RPMI8226 (cell line): ENCODE measurements at regions not wholly inside any gene's neighbourhood (a gene's known extent, or its start where the extent isn't known, plus 50 kb on each side); places are given as distances from the start of the nearest gene placed in this dataset.

Source experiments
- DNase-seq: peaks from one replicate; pipeline ENCODE4 v3.0.0-alpha.2; 2015

DNA sequence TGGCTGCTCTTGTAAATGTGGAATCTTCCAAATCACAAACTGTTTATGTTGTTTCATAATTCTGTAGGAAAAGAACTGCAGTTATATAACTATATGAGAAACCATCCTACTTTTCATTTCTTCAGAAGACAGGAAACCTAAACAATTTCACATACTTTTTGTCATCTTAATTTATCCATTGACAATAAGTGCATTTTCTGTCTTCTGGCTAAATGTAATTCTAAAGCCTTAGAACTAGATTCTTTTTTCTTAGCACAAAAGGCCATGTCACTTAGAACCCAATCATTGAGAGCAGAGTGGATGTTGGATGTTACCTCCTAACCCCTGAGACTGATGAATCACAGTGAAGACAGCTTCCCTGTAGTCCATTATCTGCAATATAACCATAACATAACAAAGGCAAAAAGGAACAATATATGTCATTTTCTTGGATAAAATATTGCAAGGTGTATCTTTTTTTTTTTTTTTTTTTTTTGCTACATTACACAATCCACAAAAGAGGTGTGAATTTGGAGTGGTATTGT, 410.2 kb upstream of the PRMT6 start:
- no peak for DNase-seq

DNA sequence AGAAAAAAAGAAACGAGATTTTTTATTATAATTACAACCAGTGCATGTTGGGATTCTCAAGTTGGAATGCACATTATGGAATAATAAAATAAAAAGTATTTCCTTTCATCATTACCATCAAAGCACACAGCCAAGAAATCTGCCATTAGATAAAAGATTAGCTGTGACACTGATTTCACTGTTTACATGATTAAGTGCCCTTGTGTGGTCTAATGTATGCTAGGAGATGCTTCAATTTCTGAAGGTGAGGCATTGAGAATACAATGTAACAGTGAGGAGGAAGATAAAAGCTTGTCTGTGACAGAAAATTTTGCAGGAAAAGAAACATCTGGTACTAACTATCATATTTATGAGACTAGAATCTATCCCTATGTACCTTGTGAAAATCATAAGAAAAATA, 409.7 kb upstream of the PRMT6 start:
- no peak for DNase-seq

DNA sequence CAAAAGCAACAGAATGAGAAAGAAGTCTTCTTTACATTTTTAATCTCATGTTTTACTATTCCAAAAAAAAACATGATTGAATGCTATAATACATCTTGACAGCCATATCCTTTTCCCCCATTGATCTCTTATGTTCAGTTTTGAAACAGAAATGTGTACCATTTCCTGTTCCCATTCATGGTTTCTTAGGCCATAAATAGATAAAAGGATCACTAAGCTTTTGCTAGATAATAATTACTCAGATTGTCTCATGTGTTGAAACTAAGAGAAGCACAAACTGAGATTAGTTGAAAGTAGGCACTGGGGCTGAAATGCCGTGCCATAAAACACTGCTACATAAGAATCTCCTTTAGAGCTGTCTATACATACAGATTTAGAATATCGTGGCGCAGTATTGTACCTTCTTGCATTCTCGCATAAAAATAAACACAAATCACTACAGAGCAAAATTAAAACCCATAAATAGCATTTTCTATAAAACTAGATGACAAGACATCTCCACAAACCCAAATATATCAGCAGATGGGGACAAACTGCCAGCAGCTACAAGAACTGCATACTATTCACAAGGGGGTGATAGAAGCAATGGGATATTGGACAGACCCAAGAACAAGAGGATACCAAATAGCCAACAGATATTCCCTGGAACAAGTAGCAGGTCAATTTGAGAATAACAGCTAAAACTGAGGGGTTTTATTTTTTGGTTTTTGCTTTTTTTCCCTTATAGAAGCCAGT, 405.3 kb upstream of the PRMT6 start:
- DNase-seq: no peak

- no peak for DNase-seq
Observed at GRCh38 chr1:106659490-106660244, 396.8 kb upstream of the PRMT6 start.

DNA sequence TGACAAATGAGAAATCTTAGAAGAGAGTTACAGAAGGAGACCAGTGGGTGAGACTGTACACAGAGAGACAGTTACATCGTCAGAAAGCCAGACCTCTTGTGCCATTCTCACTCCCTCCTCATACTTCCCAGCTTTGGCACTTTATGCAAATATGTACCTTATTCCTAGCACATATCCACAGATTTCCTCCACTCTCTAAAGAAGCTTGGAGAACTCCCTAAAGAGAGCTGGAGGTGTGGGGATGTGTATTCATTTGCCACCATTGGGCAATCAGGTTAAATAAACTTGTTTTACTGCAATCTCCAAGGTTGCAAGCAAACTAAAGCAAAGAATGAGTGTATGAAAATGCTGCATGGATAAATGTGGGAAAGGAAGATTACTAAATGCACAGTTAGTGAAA, 380.9 kb upstream of the PRMT6 start:
- no peak for DNase-seq

- DNase-seq: no peak
Observed at GRCh38 chr1:106676021-106676420, 380.5 kb upstream of the PRMT6 start.

DNA sequence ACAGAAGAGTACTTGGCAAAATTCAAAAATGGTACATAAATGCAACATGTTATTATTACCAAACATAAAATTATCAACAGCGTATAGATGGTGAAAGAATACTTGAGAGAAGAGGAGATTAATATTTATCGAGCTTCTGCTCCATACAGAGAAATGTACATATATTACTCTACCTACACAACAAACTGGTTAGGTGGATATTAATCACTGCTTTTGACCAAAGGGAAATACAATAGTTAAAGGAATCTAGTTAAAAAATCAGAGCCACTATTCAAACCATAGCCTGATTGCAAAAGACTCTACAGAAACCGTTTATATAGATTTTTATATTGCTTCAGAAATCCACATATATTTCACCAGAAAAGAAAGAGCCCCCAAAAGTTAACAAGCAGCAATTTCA, 379.3 kb upstream of the PRMT6 start:
- DNase-seq: no peak

DNA sequence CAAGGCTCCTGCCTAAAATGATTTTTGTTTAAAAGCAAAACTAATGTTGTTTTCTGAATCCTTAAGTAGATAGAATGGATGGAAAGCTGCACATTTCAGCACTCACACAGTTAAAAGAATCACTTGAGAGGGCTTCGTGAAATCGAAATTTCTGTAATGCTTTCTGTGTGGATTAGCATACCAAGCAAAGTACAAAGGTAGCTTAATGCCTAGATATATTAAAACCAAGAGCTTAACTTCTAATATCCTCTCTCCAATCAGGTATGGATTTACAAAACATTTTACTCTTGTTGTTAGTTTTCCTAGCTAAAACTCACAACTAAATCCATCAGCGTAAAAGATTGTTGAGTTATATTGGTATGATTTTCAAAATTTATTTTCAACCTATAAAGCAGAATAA, 378.8 kb upstream of the PRMT6 start:
- no peak for DNase-seq

GRCh38 chr1:106678279-106679050, 378.0 kb upstream of the PRMT6 start:
- no peak for DNase-seq

DNA sequence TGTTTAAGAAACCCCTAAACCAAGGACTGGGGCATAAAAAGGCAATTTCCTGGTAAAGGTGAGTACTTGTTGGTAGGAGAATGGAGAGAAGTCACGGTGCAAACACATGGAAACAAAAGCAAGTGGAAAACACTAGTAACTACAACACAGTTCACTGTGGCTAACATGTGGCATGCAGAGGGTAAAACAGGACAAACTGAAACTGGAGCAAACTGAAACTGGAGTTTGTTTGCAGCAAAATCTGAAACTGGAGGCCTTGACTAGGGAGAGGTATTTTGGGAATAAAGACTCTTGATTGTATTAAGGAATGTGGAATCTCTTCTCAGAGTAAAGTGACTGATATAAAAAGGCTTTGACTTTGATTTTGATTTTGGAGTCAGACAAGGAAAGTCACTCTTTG, 376.3 kb upstream of the PRMT6 start:
- DNase-seq: no peak

DNA sequence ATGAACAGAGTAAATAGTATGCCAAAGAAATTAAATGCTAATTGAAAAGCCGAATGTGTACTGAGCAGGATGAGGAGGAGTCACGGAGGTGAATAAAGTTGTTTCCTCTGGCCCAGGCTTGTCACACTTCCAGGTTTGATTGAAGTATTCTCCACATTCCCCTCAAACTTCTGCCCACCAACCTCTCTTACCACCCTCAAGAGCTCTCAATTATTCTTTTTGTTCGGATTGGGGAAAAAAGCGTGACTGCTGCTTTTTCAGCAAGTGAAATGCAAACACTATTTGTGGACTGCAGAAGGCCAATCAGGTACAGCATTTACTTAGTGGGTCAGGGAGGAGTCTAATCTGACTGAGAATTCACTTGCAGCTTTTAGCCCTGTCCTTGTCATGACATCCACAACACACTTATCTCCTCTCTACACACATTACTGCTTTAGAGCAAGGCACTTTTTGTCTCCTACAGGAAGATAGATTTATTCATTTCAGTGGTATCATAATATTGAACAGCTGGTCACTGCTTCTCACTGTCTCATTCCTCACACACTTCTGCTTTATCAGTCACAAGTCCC, 375.6 kb upstream of the PRMT6 start:
- DNase-seq: no peak

- DNase-seq: no peak
Observed at GRCh38 chr1:106681939-106682522, 374.4 kb upstream of the PRMT6 start.

DNA sequence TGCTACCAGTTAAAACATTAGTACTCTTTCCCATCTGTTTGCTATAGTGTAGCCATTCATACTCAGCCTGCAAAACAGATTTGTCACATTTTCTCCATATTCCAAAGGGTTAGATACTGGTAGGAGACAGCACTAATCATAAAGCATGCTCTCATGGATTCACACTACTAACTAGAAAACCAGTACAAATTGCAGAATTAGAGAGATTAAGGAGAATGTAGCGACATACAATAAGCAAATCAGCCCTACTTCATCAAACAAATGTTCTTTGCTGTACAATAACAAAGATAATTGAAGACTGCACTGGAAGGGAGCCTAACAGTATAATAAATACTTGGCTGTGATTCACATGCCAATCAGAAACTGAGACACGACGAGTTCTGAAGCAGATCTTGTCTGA, 368.0 kb upstream of the PRMT6 start:
- no peak for DNase-seq

GRCh38 chr1:106698660-106699059, 357.8 kb upstream of the PRMT6 start:
- DNase-seq: no peak

DNA sequence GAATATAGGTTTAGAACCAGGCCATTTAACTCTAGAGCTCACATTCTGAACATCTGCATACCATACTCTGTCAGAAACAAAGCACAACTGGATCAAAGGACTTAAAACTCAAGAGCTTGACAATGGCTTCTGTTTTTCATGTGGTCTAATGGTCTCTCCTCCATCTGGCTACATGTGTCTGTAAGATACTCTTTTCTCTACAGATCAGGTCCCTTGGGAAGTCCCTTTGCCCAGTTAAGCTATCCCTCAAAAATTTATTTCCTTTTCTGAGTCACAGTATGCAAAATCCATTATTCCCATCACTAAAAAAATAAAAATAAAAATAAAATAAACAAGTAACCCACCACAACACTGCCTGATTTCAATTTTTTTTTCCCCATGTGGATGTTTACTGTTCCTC, 357.0 kb upstream of the PRMT6 start:
- no peak for DNase-seq

DNA sequence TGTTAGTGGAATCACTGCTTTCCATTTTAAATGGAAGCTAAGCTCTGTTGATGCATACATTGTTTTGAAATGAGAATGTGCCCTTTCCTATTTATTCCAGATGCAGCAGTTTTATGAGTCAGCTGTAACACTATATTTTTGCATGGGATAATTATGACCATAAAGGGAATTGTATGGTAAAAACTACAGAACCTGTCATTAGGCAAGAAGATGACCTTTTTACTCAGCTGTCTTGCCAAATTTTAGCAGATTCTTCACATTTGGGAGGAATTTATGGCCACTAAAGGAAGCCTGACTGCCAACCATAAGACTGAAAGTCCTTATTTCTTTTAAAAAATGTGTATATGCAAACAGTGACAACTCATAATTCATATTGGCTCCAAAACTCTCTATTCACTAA, 356.3 kb upstream of the PRMT6 start:
- DNase-seq: no peak

- DNase-seq: no peak
Observed at GRCh38 chr1:106705971-106706370, 350.5 kb upstream of the PRMT6 start.

- no peak for DNase-seq
Observed at GRCh38 chr1:106717591-106717990, 338.9 kb upstream of the PRMT6 start.

GRCh38 chr1:106721790-106722189, 334.7 kb upstream of the PRMT6 start:
- DNase-seq: no peak

GRCh38 chr1:106722466-106722865, 334.0 kb upstream of the PRMT6 start:
- no peak for DNase-seq

DNA sequence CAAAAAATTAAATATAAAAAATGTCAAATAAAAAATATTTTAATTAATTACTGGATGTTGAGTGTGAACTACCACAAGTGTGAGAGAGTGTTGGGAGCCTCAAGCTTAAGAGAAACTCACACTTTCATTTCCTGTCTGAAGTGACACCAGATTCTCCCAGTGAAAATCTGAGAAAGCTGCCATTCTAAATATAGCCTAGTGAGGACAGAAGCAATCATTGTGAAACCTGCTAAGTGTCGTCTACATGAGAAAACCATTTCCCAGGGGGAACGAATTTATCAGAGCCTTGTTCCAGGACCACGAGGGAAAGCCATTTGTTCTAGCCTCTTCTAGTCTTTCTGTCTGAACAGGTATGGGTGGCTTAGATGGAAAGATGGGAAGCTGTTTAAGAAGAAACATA, 329.3 kb upstream of the PRMT6 start:
- no peak for DNase-seq

DNA sequence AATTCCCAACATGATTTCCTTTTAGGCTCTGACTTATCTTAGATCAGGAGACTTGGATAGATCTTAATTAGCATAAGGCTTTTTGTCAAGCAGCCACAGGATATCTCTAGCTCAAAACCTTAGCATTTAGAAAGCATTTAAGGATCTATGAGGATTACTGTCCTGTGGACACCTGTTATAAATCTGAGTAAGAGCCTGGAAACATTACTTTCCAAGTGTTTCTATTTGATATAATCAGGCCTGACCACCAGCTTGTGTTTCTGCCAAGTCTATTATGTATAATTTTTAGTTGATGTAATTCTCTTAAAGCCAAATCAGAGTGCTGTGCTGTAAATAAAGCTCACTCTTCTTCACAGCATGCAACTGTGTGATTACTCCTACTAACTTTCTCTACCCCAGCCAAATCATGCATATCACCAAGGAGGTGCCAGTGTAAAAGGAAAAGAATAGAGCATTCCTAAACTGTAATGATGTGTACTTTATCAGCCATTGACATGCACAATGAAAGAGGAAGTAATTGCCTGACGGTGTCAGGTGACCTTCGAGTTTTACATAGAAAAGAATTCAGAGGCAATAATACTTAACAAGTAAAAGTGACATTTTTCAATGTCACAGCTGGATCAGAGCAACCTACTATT, 309.9 kb upstream of the PRMT6 start:
- no peak for DNase-seq
